Activated T-cell treated with anti-CD3 and anti-CD28 coated beads, Interleukin-2, amount 50 U/mL, for 4 hours (primary cell): ENCODE measurements at regions not wholly inside any gene's neighbourhood (a gene's known extent, or its start where the extent isn't known, plus 50 kb on each side); places are given as distances from the start of the nearest gene placed in this dataset.
A peak's percentile ranks its signal among the peaks of the same experiment; 100 is the strongest.

Experiments used
- ATAC-seq, 2 donors: fragments of 200-7000 bp; cut with Tn5 transposase; one replicate each; pipeline ENCODE4 v1.10.0; 2021
- DNase-seq: peaks from one replicate; pipeline ENCODE4 v3.0.0-alpha.2; 2020
- H3K27me3 Mint-ChIP-seq: one replicate; pipeline ENCODE4 v1.8.0; 2021; ENCODE audit warnings: low read depth, mixed read lengths
- H3K36me3 Mint-ChIP-seq: one replicate; pipeline ENCODE4 v1.8.0; 2022; ENCODE audit warnings: mixed read lengths; ENCODE audit not compliant: insufficient read depth
- H3K4me1 Mint-ChIP-seq: one replicate; pipeline ENCODE4 v1.8.0; 2021; ENCODE audit warnings: low read depth, mixed read lengths
- H3K4me3 Mint-ChIP-seq: one replicate; pipeline ENCODE4 v1.8.0; 2021; ENCODE audit warnings: mild to moderate bottlenecking, moderate library complexity, mixed read lengths
- H3K9me3 Mint-ChIP-seq: one replicate; pipeline ENCODE4 v1.8.0; 2021; ENCODE audit warnings: mixed read lengths

GRCh38 chr12:132428936-132429601 is 60.9 kb upstream of the FBRSL1 start:
- Mint-ChIP-seq H3K9me3 (peaks cover 3% of the 10 kb centered on the region), H3K4me1 (peaks cover 22% of the 10 kb centered on the region), H3K27me3 (no peaks in the 10 kb centered on the region), H3K4me3 (no peak overlapping the region), H3K36me3 (peaks cover 2% of the 10 kb centered on the region)
- ATAC-seq (no peak), DNase-seq (no peak)

- ATAC-seq (peak in 1 of 2 donors; percentile 9), DNase-seq (no peak)
- H3K4me3 Mint-ChIP-seq = no peak overlapping the region
- H3K9me3 Mint-ChIP-seq = peaks cover 3% of the 10 kb centered on the region
- no peaks in the 10 kb centered on the region for H3K27me3 Mint-ChIP-seq
- H3K4me1 Mint-ChIP-seq = peaks cover 20% of the 10 kb centered on the region
- H3K36me3 Mint-ChIP-seq = peaks cover 2% of the 10 kb centered on the region
These were observed 61.7 kb upstream of the FBRSL1 start for GRCh38 chr12:132427999-132428935.

GRCh38 chr12:132427174-132427768 is 62.7 kb upstream of the FBRSL1 start:
- Mint-ChIP-seq H3K4me1 (peaks cover 19% of the 10 kb centered on the region), H3K36me3 (peaks cover 2% of the 10 kb centered on the region), H3K27me3 (no peaks in the 10 kb centered on the region), H3K4me3 (no peak overlapping the region), H3K9me3 (peaks cover 3% of the 10 kb centered on the region)
- DNase-seq (no peak), ATAC-seq (no peak)

GRCh38 chr12:132426349-132427173 is 63.4 kb upstream of the FBRSL1 start:
- DNase-seq (no peak), ATAC-seq (no peak)
- no peak overlapping the region for H3K4me3 Mint-ChIP-seq
- H3K27me3 Mint-ChIP-seq = peaks cover under 1% of the 10 kb centered on the region
- peaks cover 20% of the 10 kb centered on the region for H3K4me1 Mint-ChIP-seq
- peaks cover 3% of the 10 kb centered on the region for H3K9me3 Mint-ChIP-seq
- peaks cover 2% of the 10 kb centered on the region for H3K36me3 Mint-ChIP-seq

- ATAC-seq (no peak), DNase-seq (no peak)
- no peak overlapping the region for H3K4me3 Mint-ChIP-seq
- H3K9me3 Mint-ChIP-seq = peaks cover 3% of the 10 kb centered on the region
- H3K36me3 Mint-ChIP-seq = peaks cover 2% of the 10 kb centered on the region
- H3K27me3 Mint-ChIP-seq = peaks cover 2% of the 10 kb centered on the region
- H3K4me1 Mint-ChIP-seq = peaks cover 9% of the 10 kb centered on the region
These were observed 65.1 kb upstream of the FBRSL1 start for GRCh38 chr12:132424811-132425210.

DNA sequence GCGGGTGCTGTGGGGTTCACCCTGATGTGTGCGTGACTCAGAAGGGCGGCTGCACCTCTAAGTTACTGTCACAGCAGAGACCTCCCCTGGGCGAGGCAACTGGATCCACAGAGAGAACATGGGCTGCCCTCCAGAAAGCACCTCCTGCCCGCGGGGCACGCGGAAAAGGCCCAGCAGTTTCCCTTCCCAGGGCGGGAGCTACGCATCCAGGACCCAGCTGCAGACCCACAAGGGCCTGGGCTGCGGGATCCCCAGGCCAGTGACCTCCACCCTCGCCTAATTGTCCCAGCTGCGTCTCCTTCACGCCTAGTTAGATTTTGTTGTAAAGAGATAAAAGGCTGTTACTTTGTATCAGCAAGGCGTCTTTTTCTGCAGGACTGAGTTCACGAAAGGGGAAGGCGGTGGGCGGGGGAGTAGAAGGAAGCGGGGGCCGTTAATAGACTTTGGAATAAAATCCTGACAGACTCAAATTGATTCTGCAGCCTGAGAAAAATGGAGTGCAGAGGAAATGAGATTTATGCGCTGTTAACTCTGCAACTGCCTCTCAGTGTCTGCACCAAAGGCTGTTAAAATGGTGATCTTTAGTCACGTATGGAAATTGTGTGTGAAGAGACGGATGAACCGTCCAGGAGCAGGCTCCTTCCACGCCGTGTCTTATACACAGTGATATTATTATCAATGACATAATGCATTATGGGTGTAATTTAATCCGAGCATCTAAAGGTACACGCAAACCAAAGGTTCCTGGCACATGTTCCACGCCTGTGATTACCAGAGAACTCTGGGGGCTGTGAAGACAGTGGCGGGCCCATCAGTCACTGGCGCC is 65.9 kb upstream of the FBRSL1 start:
- Mint-ChIP-seq H3K36me3 (peaks cover 2% of the 10 kb centered on the region), H3K9me3 (peaks cover 3% of the 10 kb centered on the region), H3K27me3 (peaks cover 2% of the 10 kb centered on the region), H3K4me3 (no peak overlapping the region), H3K4me1 (peaks cover 4% of the 10 kb centered on the region)
- DNase-seq (no peak), ATAC-seq (no peak)

GRCh38 chr12:132423251-132423819 is 66.6 kb upstream of the FBRSL1 start:
- DNase-seq = no peak
- Mint-ChIP-seq H3K9me3 (peaks cover 3% of the 10 kb centered on the region), H3K4me3 (no peak overlapping the region), H3K36me3 (peaks cover 2% of the 10 kb centered on the region), H3K27me3 (peaks cover 2% of the 10 kb centered on the region), H3K4me1 (peaks cover 3% of the 10 kb centered on the region)
- ATAC-seq = peak; percentile 46 to 59

- no peak for DNase-seq
- Mint-ChIP-seq H3K4me3 (no peak overlapping the region), H3K36me3 (peaks cover 2% of the 10 kb centered on the region), H3K27me3 (peaks cover 2% of the 10 kb centered on the region), H3K9me3 (peaks cover 3% of the 10 kb centered on the region), H3K4me1 (peaks cover 3% of the 10 kb centered on the region)
- peak in 1 of 2 donors; percentile 44 for ATAC-seq
These were observed 67.4 kb upstream of the FBRSL1 start for GRCh38 chr12:132422381-132423043.

GRCh38 chr12:132422040-132422380 is 67.9 kb upstream of the FBRSL1 start:
- Mint-ChIP-seq H3K9me3 (peaks cover 3% of the 10 kb centered on the region), H3K36me3 (peaks cover 2% of the 10 kb centered on the region), H3K4me1 (peaks cover 3% of the 10 kb centered on the region), H3K27me3 (peaks cover 2% of the 10 kb centered on the region), H3K4me3 (no peak overlapping the region)
- DNase-seq (no peak), ATAC-seq (peak in 1 of 2 donors; percentile 9)

DNA sequence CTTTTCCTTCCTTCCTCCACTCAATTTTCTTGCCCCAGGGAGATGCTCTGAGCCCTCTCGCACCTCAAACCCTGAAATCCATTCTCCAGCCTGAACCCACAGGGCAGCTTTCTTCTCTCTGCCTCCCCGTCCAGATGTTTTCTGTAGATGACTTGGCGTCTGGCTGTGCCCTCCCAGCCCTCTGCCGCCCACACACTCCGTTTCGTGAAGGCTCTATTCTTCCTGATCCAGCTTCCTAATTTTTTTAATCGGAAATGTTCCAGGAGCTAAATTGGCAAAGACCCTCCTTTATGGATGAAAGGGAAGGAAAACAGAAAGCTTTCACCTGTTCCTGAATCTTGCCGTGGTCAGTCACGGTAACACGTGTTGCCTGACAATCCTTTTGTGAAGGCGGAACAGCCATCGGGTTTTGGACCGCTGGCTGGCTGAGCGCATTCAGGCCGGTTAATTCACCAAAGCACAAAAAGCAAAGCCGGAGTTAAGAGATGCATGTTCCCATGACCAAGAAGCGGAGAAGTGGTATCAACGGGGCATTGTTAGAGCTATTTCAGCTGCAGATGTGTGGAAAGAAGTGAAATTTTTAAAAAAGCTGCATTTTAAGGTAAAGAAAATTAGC is 70.2 kb upstream of the FBRSL1 start:
- Mint-ChIP-seq H3K9me3 (peaks cover under 1% of the 10 kb centered on the region), H3K36me3 (no peaks in the 10 kb centered on the region), H3K4me3 (no peak overlapping the region), H3K27me3 (peaks cover 2% of the 10 kb centered on the region), H3K4me1 (peaks cover 4% of the 10 kb centered on the region)
- ATAC-seq (no peak), DNase-seq (no peak)

GRCh38 chr12:132418393-132418925 is 71.5 kb upstream of the FBRSL1 start:
- DNase-seq (no peak), ATAC-seq (no peak)
- Mint-ChIP-seq H3K4me3 (no peak overlapping the region), H3K36me3 (no peaks in the 10 kb centered on the region), H3K4me1 (peaks cover 5% of the 10 kb centered on the region), H3K27me3 (peaks cover 2% of the 10 kb centered on the region), H3K9me3 (no peaks in the 10 kb centered on the region)

- H3K4me1 Mint-ChIP-seq = peaks cover 4% of the 10 kb centered on the region
- no peak for ATAC-seq
- no peak overlapping the region for H3K4me3 Mint-ChIP-seq
- no peak for DNase-seq
- peaks cover 2% of the 10 kb centered on the region for H3K27me3 Mint-ChIP-seq
- H3K36me3 Mint-ChIP-seq = no peaks in the 10 kb centered on the region
- H3K9me3 Mint-ChIP-seq = no peaks in the 10 kb centered on the region
These were observed 72.2 kb upstream of the FBRSL1 start for GRCh38 chr12:132417741-132418140.
